ENCODE measurements at regions not wholly inside any gene's neighbourhood (a gene's known extent, or its start where the extent isn't known, plus 50 kb on each side); places are given as distances from the start of the nearest gene placed in this dataset.
"Not testable (repeated sequence)": the region's sequence is repeated elsewhere in the genome, so short reads cannot be mapped to it uniquely, and the experiment has no call there.

DNA sequence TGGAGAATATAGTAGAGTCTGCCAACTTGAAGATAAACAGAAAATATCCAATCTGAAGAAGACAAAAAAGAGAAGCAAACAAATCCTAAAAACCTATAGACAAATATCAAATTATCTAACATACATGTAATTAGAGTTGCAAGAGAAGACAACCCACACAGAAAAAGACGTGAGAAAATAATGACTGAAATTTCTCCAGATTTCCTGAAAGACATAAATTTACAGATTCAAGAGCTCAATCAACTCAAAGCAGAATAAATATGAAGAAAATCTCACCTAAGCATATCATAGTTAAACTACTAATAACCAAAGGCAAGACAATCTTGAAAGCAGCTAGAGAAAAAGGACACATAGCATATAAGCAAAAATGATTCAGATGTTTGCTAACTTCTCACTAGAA, 261.2 kb upstream of the NFIA start:
- DNase-seq (ENCODE audit: low read depth, low spot score): no peak

DNA sequence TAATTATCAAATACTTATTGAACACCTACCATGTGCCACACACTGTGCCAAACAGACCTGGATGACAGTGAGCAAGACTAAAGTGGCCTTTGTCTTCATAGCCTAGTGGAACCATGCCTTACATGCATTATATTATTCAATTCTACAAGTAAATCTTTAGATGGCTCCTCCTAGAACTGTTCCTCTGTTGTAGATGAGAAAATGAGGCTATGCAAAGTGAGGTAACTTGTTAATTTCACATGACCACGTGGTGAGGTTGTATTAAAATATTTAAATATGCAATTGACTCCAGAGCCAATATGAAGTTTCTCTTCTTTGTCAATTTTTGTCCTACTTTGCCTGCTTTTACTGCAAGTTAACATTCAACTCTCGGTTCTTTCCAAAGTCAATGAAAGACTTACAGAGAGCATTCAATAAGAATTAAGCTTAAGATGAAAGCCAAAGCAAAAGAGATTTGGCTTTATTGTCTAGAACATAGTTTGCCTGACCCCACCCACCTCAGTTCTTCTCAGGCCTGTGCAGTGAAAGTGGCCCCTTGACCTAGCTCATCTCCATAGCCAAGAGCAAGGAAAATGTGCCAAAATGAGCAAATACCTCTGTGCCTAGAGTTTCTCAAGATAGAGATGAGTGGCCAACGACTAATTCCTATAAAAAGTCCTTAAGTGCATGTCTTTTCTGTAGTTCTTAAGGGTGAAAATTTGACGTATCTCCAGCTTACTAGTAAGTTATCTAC, 263.2 kb upstream of the NFIA start:
- no peak for DNase-seq (ENCODE audit: low read depth, low spot score)

DNA sequence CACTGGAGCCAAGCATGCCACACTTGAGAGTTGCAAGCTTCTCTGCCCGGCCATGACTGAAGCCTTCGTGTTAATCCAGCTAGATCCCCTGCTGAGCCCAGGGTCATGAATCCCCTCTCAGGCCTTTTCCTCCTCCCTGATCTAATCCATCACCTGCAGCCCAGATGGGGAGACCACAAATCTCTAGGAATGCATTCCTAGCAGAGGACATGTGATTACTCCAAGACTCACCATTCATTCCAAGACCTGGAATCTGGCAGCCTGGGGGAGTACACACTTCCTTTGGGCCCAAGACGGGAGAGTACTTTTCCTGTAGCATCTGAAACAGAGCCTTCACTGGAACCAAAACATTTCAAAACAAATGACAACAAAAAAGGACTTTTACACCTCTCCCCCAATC, 269.3 kb upstream of the NFIA start:
- DNase-seq (ENCODE audit: low read depth, low spot score): no peak

DNA sequence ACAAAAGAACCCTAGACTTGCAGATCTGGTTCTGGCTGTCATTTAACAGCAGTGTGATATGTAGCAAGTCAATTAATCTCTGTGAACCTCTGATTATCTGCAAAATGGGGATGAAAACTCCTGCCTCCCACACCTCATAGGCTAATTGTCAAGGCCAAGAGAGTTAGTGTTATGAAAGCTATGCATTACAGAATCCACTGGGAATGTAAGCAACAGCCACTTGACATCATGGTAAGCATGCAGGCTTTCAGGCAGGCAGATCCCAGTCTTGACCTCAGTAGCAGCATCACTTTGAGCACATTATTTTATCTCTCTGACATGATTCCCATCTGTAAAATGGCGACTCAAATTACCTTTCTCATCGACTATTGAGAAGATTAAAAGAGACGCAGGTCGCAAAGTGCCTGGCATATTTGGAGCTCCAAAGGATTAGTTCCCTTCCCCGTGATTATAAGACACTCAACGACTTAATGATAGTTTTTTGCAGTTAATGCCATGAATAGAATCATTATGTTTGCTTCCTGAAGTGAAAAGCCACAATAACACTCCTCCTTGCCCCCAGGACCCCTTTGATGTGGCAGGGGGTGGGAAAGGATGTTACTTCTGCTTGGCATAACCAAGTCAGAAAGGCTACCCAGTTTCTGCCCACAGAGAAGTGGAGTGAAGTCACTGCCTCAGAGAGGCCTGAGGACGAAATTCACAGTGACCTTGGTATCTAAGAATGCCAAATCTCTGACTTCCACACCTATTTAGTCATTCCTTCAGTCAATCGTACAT, 273.0 kb upstream of the NFIA start:
- no peak for DNase-seq (ENCODE audit: low read depth, low spot score)

DNA sequence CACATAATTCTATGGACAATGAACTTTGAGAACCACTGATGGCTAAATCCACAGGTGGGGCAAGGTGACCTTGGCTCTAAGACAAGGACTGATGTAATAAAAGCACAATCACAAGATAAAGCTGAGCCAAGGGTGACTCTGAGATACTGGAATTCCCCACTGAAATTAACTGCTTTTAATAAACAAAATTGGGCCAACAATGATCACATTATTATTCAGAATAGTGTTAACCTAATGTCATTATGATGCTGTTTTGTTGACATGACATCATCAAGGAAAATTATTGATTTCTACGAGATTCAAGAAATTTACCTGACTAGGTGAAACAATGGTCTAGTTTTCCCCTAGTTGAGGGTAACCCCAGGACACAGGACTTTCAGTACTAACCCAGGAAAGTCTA, 273.7 kb upstream of the NFIA start:
- DNase-seq (ENCODE audit: low read depth, low spot score): no peak

DNA sequence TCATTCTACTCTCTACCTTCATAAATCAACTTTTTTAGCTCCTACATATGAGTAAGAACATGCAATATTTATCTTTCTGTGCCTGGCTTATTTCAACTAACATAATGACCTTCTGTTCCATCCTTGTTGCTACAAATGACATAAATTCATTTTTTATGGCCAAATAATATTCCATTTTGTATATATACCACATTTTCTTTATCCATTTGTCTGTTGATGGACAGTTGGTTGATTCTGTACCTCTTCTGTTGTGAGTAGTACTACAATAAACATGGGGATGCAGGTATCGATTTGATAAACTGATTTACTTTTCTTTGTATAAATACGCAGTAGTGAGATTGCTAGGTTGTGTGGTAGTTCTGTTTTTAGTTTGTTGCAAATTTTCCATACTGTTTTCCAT, 279.5 kb upstream of the NFIA start:
- no peak for DNase-seq (ENCODE audit: low read depth, low spot score)

DNA sequence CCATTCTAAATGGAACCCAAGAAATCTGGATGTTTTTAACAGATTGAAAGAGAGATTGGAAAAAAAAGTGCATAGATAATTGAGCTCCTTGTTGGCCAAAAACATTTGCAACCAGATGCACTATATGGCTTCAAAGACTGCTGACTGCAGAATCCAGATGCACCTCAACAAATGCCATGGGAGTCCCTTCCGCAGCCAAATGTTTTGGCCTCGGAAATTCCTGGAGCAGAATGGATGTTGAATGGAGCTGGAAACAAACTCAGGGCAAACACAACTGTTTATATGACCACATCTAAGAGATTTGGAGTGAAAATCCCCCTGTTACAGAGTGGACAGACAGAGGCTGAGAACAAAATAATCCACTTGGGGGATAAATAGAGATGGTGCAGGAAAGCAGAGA, 285.0 kb upstream of the NFIA start:
- DNase-seq (ENCODE audit: low read depth, low spot score): no peak

DNA sequence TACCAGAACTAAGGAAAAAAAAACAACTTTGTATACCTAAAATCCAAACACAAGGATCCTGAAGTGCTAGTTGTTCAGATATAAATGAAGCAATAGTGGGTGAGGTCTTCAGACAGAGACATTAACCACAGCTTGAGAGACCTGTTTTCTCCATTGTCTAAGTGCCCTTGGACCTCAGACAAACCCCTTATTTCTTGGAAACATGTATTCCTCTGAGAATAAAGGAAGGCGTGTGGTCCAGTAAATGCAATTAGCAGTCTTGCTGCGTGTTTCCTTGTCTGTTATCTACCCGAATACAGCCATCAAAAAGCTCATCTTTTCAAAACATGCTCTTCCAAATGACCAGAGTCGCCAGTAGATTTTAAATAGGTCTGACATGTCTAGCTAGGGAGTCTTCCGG, 291.1 kb upstream of the NFIA start:
- no peak for DNase-seq (ENCODE audit: low read depth, low spot score)

DNA sequence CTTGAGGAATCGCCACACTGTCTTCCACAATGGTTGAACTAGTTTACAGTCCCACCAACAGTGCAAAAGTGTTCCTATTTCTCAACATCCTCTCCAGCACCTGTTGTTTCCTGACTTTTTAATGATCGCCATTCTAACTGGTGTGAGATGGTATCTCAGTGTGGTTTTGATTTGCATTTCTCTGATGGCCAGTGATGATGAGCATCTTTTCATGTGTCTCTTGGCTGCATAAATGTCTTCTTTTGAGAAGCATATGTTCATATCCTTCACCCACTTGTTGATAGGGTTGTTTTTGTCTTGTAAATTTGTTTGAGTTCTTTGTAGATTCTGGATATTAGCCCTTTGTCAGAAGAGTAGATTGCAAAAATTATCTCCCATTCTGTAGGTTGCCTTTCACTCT, 309.3 kb upstream of the NFIA start:
- not testable (repeated sequence) for DNase-seq (ENCODE audit: low read depth, low spot score)

DNA sequence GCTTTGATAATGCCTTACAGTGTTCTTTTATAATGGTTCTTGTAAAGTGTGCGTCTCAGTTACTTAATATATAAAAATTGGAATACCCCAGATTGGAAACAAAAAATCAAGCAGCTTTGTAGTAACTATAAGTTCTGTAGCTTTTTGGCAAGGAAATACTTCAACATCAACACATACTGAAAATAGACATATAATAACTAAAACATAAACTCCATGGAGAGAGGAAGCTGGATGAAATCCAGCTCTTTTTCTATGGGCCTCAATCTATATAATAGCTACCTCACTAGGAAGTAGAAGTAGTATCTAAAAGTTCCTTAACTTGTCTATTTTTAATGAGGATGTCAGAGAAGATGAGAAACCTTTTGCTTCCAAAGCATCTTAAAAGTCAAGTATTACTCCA, 313.3 kb upstream of the NFIA start:
- DNase-seq (ENCODE audit: low read depth, low spot score): no peak

DNA sequence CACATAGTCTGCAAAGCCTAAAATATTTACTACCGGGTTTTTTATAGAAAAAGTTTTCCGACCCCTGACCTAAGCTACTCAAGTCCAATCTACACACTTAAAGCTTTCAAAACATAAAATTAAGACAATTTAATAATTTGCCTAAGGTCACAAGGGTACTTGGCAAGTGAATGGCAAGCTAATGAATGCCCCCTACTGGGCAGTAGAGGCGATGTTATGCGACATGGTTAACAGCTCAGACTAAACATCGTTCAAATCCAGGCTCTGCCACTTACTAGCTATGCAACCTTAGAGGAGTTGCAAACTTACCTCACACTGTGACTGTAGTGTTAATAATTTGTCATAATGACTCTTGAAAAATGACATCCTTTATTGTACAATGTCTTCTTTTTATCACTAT, 317.2 kb upstream of the NFIA start:
- peak; percentile 23 for DNase-seq (ENCODE audit: low read depth, low spot score)

DNA sequence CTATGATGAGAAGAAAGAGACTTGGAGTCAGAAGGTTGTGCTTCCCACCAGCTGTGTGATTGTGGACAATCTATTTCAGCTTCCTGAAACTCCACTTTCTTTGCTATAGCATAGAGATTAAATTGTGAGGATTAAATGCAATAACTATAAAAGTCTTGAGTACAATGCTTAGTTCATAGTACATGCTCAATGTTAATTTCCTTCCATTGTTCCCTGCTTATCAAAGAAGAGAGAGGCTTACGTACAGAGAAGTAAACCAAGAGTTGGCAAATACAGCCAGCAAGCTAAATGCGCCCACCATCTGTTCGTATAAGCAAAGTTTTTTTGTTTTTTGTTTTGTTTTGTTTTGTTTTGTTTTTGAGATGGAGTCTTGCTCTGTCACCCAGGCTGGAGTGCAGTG, 317.9 kb upstream of the NFIA start:
- no peak for DNase-seq (ENCODE audit: low read depth, low spot score)

DNA sequence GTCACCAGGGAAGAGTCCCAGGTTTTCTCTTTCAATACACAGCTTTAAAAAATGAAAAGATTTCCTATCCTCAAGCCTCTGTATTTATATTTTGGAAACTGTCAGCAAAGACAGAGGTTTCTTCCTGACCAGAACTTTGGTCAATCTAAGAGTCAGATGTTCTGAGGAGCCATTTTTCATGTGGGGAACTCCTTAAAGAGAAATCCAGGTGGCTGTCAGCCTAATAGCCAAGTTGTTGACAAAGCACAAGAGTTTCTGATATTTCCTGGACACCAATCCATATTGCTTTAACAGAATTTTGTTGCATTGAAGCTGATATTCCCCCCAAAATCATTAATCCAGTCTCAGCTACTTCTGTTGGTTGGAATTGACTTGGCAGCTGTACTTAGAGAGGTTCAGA, 318.6 kb upstream of the NFIA start:
- DNase-seq (ENCODE audit: low read depth, low spot score): no peak

DNA sequence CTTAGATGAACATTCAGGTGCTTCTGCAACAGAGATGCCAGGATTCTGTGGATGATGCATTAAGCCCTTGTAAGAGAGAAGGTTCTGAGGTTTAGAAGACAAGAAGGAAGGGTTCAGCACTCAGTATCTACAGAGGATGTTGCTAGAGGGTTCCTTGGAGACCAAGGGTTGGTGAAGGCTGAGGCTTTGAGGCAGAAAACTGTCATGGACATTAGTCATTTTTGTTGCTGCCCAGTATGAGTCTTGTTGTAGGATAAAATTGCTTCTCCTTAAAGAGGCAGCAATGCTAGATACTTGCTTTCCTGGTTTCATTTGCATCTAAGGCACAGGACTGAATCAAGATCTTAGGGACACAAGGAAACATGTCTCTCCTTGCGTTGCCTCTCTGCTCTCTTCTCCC, 319.4 kb upstream of the NFIA start:
- DNase-seq (ENCODE audit: low read depth, low spot score): no peak

DNA sequence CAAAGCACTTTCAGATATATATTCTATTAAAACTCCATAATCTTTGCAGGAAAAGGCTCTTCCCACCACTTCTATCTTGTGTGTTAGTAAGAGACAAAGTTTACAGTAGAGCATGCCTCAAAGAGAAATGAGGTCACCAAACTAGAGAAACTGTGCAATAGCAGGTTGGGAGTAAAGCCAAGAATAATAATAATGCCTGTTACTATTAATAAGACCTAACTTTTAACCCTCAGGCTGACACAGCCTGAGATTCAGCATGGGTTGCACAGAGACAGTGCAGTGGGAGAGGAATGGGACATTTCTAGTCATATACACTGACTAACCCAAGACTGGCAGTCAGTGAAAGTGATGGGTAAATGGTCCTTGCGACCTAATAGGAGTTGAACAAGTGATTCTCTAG, 320.2 kb upstream of the NFIA start:
- no peak for DNase-seq (ENCODE audit: low read depth, low spot score)

DNA sequence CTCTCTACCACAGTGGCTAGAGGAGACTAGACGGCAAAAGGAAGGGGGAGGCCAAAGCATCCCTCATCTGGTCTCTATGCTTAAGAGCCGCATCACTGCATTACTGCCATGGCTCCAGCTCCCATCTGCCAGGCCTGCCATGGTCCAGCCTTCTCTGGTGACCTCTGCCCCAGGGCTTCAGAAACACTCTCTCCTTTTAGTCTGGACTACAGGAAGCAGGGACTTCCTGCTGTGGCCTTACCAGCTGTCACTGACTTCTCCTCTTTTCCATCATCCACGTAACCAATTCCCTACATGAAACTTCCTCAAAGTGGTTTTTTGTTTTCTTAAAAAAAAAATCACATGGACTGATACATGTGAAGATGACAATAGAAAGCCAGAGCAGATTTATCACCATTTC, 323.1 kb upstream of the NFIA start:
- DNase-seq (ENCODE audit: low read depth, low spot score): no peak

DNA sequence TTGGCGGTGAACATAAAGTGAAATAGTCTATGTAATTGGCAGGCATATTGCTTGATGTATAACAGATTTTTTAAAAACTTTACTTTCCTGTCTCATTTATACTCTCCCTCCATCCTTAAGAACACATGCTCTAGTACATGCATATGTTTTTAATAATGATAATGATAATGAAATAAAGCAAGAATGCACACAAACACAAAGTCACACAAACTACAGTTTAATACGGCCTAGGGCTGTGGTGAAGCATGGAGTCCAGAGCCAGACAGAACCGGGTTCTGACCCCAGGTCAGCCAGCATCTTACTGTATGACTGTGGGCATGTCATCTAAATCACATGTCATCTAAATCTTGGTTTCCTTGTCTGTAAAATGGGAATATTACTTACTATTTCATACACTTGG, 324.9 kb upstream of the NFIA start:
- DNase-seq (ENCODE audit: low read depth, low spot score): no peak

DNA sequence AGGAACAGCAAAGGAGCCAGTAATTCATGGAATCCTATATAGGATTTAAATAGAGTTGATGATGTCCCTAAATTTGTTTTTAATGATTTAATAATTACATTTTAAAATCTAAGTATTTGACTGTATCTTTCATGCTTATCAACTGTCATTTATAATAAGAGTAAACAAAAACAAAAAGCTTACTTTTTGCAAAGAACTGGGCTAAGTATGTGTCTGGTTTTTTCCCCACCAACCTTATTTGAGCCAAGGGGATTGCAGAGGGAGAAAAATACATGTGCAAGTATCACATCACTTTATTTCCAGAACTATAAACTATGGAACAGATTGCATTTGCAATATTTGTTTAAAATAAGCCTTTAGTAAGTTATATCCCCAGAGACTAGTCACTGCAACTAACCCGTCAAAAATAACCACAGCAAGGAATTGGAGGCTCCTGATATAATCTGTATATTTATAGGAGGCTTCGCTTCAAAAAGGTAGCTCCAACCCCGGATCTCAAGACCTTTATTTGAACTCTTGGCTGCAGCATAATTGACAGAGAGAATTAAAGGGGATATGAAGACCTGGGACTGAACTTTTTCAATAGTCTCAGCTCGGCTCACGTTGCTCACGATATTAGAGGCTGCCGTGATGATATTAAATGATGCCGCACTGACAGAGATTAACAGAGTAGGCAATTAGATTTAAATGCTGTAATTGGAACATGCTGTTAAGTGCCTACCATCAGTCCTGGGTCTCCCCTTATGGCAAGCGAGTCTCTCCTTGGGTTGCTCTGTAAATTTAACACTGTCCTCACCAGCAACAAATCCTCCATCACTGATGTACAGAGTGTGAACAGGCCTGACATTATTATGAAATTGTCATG, 329.1 kb upstream of the NFIA start:
- no peak for DNase-seq (ENCODE audit: low read depth, low spot score)

DNA sequence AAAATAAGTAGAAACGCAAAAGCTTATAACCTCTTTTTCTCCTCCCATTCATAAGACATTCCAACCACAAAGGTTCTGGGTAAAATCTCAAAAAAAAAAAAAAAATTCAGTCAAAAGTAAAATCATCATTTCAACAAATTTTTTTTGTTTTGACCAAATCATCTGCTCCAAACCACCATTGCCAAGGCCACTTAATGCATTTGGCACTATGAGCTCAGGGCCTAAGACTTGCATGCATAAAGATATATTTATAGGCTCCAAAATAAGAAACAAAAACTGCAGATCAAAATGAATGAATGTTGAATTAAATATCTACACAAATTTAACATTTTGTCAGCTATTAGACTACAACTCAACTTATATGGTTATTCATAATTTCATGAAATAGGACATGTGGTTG, 331.1 kb upstream of the NFIA start:
- no peak for DNase-seq (ENCODE audit: low read depth, low spot score)

DNA sequence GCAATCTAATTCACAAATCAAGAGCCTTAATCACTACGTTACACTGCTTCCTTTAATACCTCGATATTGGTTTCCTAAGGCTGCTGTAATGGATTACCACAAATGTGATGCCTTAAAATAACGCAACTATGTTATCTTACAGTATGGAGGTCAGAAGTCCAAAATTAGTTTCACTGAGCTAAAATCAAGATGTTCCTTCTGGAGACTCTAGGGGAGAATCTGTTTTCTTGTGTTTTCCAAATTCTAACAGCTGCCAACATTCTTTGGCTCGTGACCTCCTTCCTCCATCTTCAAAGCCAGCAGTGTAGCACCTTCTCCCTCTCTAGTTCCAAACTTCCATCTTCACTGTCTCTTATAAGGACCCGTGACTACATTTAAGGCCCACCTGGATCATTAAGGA, 335.0 kb upstream of the NFIA start:
- no peak for DNase-seq (ENCODE audit: low read depth, low spot score)

DNA sequence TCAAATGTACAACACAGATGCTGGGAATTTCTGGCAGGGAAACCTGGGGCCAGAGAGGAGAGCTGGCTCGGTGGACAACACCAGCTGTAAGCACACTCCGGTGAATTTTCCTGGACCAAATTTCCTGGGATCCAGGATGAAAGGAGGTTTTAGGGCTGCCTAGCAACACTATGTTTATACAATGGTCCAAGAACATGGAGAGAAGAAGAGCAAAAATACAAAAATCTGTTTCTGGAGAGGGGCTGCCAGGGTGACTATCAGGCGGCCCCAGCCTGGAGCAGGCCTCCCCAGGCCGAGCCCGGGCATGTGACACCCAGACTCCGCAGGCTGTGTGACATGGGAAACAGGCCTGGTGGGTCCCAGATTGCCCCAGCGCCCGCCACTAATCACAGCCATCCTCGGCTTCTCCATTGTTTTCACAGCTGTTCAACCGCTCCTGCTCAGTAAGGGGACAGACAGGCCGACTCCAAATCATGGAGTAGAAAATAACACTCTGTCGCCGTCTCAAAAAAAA, 336.0 kb upstream of the NFIA start:
- no peak for DNase-seq (ENCODE audit: low read depth, low spot score)

DNA sequence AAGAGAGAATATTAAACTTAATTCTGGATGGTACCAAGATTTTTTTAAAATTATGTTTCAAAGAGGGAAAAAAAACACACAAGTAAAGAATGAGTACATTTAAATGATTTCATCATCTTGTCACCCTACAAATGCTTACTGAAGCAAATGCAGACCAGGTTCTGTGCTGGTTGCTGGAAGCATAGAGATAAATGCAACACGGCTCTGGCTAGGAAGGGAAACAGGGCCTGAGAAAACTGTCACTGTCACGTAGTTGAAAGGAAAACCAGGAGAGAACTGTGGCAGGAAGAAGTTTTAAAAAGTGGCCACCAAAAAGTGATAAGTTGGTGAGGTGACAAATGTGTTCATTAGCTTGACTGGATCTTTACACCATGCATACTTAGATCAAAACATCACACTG, 336.9 kb upstream of the NFIA start:
- DNase-seq (ENCODE audit: low read depth, low spot score): no peak

Measured in iPS DF 19.7 (cell line).